Left lung (tissue), 4 donors: ENCODE measurements at regions not wholly inside any gene's neighbourhood (a gene's known extent, or its start where the extent isn't known, plus 50 kb on each side); places are given as distances from the start of the nearest gene placed in this dataset.
"Not testable (repeated sequence)": the region's sequence is repeated elsewhere in the genome, so short reads cannot be mapped to it uniquely, and the experiment has no call there.

Experiments
- ATAC-seq: fragments of 200-7000 bp; cut with Tn5 transposase; one replicate; pipeline ENCODE4 v1.9.1; 2020; ENCODE audit warnings: moderate library complexity
- DNase-seq, 4 donors: peaks; one replicate each; pipeline ENCODE4 v3.0.0-alpha.2; 2013 to 2020
- H3K27ac ChIP-seq, 2 donors: fragments of 200-600 bp; sonication (generic) in 1 of 2; one replicate each; pipeline versions ENCODE4 v1.5.0 to v1.8.0; 2020 to 2021
- H3K27me3 ChIP-seq, 2 donors: fragments of 200-600 bp; sonication (generic) in 1 of 2; one replicate each; pipeline versions ENCODE4 v1.5.0 to v1.8.0; 2020 to 2021
- H3K36me3 ChIP-seq, 2 donors: fragments of 200-600 bp; sonication (generic) in 1 of 2; one replicate each; pipeline versions ENCODE4 v1.5.0 to v1.8.0; 2020 to 2021
- H3K4me1 ChIP-seq, 2 donors: fragments of 200-600 bp; one replicate each; pipeline ENCODE4 v1.8.0; 2021
- H3K4me3 ChIP-seq, 2 donors: fragments of 200-600 bp; sonication (generic) in 1 of 2; one replicate each; pipeline versions ENCODE4 v1.5.0 to v1.8.0; 2020 to 2021; ENCODE audit warnings: mild to moderate bottlenecking in 1 of 2
- H3K9me3 ChIP-seq, 2 donors: fragments of 200-600 bp; sonication (generic) in 1 of 2; one replicate each; pipeline versions ENCODE4 v1.5.0 to v1.8.0; 2020 to 2021
- intact Hi-C, 2 donors: fragments of 100-400 bp; cut with DNase I; formaldehyde crosslinking; loops; one replicate each; pipeline versions ENCODE4 v1.11.2 to v1.14.2; 2022
- TF ChIP-seq, protein P1 (sequence below), 2 donors: fragments of 200-600 bp; sonication (generic) in 1 of 2; IDR thresholded peaks; one replicate each; pipeline versions ENCODE4 v1.5.0 to v1.8.0; 2021; ENCODE audit warnings: antibody characterized with exemption in 2 of 2
- donor health status: DM: no; HTN: yes; CAD: no.
- donor health status: DM: no; HTN: no; CAD: no.

DNA sequence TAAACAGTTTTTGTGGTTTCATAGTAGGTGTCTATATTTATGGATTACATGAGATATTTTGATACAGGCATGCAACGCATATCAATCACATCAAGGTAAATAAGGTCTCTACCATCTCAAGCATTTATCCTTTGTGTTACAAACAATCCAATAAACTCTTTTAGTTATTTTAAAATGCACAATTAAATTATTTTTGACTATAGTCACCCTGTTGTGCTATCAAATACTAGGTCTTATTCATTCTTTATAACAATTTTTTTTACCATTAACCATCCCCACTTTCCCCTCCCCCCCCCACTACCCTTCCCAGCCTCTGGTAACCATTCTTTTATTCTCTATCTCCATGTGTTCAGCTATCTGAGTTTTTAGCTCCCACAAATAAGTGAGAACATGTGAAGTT, 175.7 kb upstream of the FBXO33 start:
- DNase-seq (no peak), ATAC-seq (no peak)
- Histone ChIP-seq H3K36me3 (no peaks in the 10 kb centered on the region), H3K4me3 (no peak overlapping the region), H3K27me3 (no peaks in the 10 kb centered on the region), H3K4me1 (no peaks in the 10 kb centered on the region), H3K27ac (no peak overlapping the region), H3K9me3 (peaks cover 0 to 8% of the 10 kb centered on the region in 2 donors)
- intact Hi-C loops: no loop called here
- TF ChIP-seq, protein P1, sequence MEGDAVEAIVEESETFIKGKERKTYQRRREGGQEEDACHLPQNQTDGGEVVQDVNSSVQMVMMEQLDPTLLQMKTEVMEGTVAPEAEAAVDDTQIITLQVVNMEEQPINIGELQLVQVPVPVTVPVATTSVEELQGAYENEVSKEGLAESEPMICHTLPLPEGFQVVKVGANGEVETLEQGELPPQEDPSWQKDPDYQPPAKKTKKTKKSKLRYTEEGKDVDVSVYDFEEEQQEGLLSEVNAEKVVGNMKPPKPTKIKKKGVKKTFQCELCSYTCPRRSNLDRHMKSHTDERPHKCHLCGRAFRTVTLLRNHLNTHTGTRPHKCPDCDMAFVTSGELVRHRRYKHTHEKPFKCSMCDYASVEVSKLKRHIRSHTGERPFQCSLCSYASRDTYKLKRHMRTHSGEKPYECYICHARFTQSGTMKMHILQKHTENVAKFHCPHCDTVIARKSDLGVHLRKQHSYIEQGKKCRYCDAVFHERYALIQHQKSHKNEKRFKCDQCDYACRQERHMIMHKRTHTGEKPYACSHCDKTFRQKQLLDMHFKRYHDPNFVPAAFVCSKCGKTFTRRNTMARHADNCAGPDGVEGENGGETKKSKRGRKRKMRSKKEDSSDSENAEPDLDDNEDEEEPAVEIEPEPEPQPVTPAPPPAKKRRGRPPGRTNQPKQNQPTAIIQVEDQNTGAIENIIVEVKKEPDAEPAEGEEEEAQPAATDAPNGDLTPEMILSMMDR (IDR thresholded peaks at IDR 0.05): no peak

GRCh38 chr14:39603942-39604341, 171.7 kb upstream of the FBXO33 start:
- ATAC-seq: no peak
- Histone ChIP-seq H3K36me3 (no peaks in the 10 kb centered on the region), H3K27me3 (no peaks in the 10 kb centered on the region), H3K27ac (no peak overlapping the region), H3K4me3 (no peak overlapping the region), H3K4me1 (no peaks in the 10 kb centered on the region), H3K9me3 (peaks cover 0 to 24% of the 10 kb centered on the region in 2 donors)
- TF ChIP-seq, protein P1 (IDR thresholded peaks at IDR 0.05): no peak
- DNase-seq: no peak
- intact Hi-C loops: no loop called here

DNA sequence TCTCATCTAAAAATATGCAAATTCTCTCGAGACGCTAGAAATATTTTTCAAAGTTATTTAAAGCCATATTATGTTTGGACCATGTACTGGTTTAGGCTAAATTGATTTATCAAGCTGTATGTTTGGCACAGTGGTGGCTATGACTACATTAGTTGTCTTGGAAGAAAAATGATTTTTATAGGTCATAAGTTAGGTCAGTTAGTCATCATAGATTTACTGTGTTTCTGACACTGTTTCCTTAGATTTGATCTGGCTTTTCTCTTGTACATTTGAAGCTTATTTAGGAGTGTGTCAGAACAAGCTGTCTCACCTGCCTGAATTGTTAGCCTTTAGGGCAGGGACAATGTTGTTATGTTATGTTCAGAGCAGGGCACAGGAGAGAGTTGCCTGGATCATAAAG, 161.1 kb upstream of the FBXO33 start:
- no peak overlapping the region for H3K4me3 ChIP-seq
- no peaks in the 10 kb centered on the region for H3K4me1 ChIP-seq
- intact Hi-C loops: no loop called here
- H3K9me3 ChIP-seq: peaks cover 0 to 9% of the 10 kb centered on the region in 2 donors
- no peak overlapping the region for H3K27ac ChIP-seq
- TF ChIP-seq, protein P1 (IDR thresholded peaks at IDR 0.05): no peak
- no peaks in the 10 kb centered on the region for H3K27me3 ChIP-seq
- no peak for ATAC-seq
- no peaks in the 10 kb centered on the region for H3K36me3 ChIP-seq
- no peak for DNase-seq

GRCh38 chr14:39592116-39592789, 160.0 kb upstream of the FBXO33 start:
- intact Hi-C loops: no loop called here
- no peaks in the 10 kb centered on the region for H3K36me3 ChIP-seq
- H3K9me3 ChIP-seq: peaks cover 0 to 9% of the 10 kb centered on the region in 2 donors
- no peak overlapping the region for H3K4me3 ChIP-seq
- no peak for DNase-seq
- no peak overlapping the region for H3K27ac ChIP-seq
- ATAC-seq: no peak
- H3K27me3 ChIP-seq: no peaks in the 10 kb centered on the region
- TF ChIP-seq, protein P1 (IDR thresholded peaks at IDR 0.05): no peak
- no peaks in the 10 kb centered on the region for H3K4me1 ChIP-seq

- H3K4me1 ChIP-seq, H3K9me3 ChIP-seq, H3K27ac ChIP-seq, intact Hi-C loops, H3K27me3 ChIP-seq, ATAC-seq, H3K36me3 ChIP-seq, H3K4me3 ChIP-seq: not testable (repeated sequence)
- peak in 1 of 4 donors; percentile 24 for DNase-seq
Observed at GRCh38 chr14:39589882-39590281, 157.6 kb upstream of the FBXO33 start.
